ENCODE measurements at regions not wholly inside any gene's neighbourhood (a gene's known extent, or its start where the extent isn't known, plus 50 kb on each side); places are given as distances from the start of the nearest gene placed in this dataset.

DNA sequence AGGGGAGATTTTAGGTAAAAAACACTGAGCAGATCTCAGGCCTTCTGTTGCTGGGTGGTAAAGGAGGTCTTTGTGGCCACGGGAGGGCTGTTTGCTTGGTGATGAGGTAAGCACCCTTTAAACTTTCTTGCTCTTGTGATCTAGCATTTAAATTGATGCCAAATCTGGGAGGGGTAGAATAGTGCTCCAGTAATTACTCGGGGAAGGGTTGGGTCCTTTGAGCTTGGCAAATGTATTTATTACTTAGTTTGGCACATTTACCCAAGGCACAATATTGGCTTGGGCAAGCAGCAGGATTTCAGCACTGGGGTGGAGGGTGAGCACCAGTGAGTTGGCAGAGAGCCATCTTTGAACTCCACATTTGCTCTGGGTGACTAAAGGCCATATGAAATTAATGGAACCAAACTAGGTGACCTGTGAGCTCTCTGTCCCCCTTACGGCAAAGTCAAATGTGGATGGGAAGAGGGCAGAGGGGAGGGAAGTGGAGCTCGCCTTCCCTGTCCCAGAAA is 185.9 kb upstream of the ONECUT1 start:
- no peak overlapping the region for H3K4me3 ChIP-seq (ENCODE audit: low read depth, low read length)
- DNase-seq (ENCODE audit: low read depth): no peak
- TF ChIP-seq, protein P1, sequence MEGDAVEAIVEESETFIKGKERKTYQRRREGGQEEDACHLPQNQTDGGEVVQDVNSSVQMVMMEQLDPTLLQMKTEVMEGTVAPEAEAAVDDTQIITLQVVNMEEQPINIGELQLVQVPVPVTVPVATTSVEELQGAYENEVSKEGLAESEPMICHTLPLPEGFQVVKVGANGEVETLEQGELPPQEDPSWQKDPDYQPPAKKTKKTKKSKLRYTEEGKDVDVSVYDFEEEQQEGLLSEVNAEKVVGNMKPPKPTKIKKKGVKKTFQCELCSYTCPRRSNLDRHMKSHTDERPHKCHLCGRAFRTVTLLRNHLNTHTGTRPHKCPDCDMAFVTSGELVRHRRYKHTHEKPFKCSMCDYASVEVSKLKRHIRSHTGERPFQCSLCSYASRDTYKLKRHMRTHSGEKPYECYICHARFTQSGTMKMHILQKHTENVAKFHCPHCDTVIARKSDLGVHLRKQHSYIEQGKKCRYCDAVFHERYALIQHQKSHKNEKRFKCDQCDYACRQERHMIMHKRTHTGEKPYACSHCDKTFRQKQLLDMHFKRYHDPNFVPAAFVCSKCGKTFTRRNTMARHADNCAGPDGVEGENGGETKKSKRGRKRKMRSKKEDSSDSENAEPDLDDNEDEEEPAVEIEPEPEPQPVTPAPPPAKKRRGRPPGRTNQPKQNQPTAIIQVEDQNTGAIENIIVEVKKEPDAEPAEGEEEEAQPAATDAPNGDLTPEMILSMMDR (IDR thresholded peaks at IDR 0.05; ENCODE audit: low read depth, low read length, missing control alignments): no peak

DNA sequence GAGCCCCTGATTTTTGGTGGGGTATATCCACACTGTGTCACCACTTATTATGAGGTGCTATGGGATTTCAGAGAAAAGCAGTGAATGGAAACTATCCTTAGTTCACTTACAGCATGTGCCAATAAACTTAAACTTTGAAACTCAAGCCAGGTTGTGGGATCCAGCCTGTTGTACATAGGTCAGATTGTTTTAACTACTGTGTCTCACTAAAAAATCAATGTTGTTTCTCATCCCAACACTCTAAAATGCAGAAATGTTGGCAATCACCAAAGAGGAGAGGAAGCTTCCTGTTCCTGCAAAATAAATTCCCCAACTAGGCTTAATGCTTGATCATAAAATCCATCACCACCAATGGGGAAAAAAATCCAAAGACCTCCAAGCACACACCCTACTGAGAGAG is 173.7 kb upstream of the ONECUT1 start:
- H3K4me3 ChIP-seq (ENCODE audit: low read depth, low read length): no peak overlapping the region
- TF ChIP-seq, protein P1 (IDR thresholded peaks at IDR 0.05; ENCODE audit: low read depth, low read length, missing control alignments): no peak
- no peak for DNase-seq (ENCODE audit: low read depth)

DNA sequence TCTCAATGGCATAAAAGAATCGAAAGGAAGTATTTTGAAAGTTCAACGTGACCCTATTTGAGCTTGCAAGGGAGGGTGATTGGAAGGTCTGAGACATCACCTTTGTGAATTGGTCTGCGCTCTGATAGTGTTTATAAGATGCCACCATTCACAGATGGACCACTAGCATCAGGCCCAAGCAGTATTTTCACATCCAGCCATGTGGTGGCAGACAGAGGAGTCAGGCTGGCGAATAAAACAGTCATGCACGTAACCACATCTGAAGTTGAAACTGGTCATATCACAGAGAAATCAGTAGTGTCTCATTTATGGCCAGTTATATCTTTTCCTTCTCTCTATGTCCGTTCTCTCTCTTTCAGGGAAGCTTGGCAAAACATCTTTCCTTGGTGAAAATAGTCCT is 170.1 kb upstream of the ONECUT1 start:
- DNase-seq (ENCODE audit: low read depth): no peak
- H3K4me3 ChIP-seq (ENCODE audit: low read depth, low read length): no peak overlapping the region
- TF ChIP-seq, protein P1 (IDR thresholded peaks at IDR 0.05; ENCODE audit: low read depth, low read length, missing control alignments): no peak

DNA sequence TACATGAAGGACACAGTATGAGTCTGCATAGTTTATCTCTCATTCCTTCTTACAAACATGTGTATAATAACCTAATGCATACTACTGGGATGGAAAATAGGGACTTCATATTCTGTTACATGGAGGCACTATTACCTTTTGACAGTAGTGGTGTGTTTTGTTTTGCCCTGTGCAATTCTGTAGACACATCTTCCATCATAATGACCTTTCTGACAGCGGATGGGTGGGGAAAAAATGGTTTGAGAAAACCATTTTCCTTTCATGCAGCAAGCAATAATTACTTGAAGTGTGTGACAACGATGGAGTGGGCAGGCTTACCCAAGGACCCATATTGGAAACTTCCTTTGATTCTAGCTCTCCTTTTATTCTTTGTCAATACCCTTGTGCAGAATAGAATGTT is 153.6 kb upstream of the ONECUT1 start:
- TF ChIP-seq, protein P1 (IDR thresholded peaks at IDR 0.05; ENCODE audit: low read depth, low read length, missing control alignments): no peak
- no peak for DNase-seq (ENCODE audit: low read depth)
- H3K4me3 ChIP-seq (ENCODE audit: low read depth, low read length): no peak overlapping the region

DNA sequence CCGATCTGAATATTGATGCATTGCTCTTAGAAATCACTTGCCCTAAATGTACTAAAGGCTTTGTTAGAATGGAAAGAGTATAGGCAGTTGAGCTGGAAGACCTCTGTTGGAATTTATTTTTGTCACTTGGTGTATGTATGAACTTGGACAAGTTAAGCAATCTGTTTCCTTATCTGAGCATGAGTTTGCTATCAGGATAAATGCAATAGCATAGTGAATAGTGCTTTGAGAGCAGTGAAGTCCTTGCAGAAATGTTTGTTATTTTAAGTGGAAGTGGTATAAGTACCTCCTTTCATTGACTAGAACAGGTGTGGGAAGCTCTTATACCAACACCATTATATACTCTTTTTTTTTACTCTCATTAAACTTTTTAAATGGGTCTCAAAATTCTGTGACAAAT is 146.4 kb upstream of the ONECUT1 start:
- no peak overlapping the region for H3K4me3 ChIP-seq (ENCODE audit: low read depth, low read length)
- TF ChIP-seq, protein P1 (IDR thresholded peaks at IDR 0.05; ENCODE audit: low read depth, low read length, missing control alignments): no peak
- no peak for DNase-seq (ENCODE audit: low read depth)

DNA sequence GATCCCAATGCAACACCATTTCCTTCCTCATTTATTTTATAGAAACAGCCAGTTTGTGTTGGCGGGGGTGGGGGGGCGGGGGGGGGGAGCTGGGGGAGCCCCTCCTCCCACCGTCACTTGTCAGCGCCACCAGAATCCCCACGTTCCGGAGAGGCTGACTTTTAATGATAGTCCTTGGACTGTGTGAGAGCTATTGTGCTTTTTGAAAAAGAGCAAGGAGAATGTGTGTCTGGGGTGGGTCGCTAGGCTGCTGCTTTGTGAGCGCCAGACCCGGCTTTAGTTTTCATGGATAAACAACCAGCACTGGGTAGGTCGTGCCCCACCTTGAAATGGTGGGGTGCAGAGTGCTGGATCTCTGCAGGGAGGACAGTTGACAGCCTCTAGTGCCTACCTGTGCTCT is 135.0 kb upstream of the ONECUT1 start:
- TF ChIP-seq, protein P1 (IDR thresholded peaks at IDR 0.05; ENCODE audit: low read depth, low read length, missing control alignments): no peak
- H3K4me3 ChIP-seq (ENCODE audit: low read depth, low read length): no peak overlapping the region
- DNase-seq (ENCODE audit: low read depth): no peak

DNA sequence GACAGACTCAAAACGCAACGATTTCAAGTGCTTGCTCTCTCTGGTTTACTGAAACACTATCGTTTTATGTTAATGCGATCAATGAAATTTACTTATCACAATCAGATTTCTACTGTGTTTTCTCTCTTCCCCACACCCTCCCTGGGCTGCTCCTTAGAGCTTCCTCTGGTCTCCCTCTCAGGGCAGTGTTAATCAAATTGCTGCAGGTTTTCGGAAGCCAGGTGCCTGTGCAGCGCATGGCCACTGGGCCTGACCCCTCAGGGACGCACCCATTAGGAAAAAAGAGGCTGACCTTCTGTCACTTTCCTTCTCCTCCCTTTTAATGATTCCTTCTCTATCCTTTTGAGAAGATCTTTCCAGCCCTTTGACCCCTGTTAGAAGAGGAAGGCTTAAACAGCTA is 134.5 kb upstream of the ONECUT1 start:
- no peak for DNase-seq (ENCODE audit: low read depth)
- no peak overlapping the region for H3K4me3 ChIP-seq (ENCODE audit: low read depth, low read length)
- TF ChIP-seq, protein P1 (IDR thresholded peaks at IDR 0.05; ENCODE audit: low read depth, low read length, missing control alignments): no peak

Data from GM12864 (cell line).